PC-3 (cell line): ENCODE measurements at regions not wholly inside any gene's neighbourhood (a gene's known extent, or its start where the extent isn't known, plus 50 kb on each side); places are given as distances from the start of the nearest gene placed in this dataset.
A peak's percentile ranks its signal among the peaks of the same experiment; 100 is the strongest.

Experiments used
- ATAC-seq: fragments of 200-7000 bp; cut with Tn5 transposase; 2 replicates; pipeline ENCODE4 v1.9.1; 2020; ENCODE audit warnings: mild to moderate bottlenecking, moderate library complexity
- BruUV-seq: library from RNA; stranded (reverse); fragments of 400-500 nt; replicated peaks from 2 replicates; lab custom pipeline; 2021; lab: Mats Ljungman, UMichigan
- CTCF ChIA-PET: fragments of 300-600 bp; sonication (Branson Sonifier 250); formaldehyde crosslinking; loops from one replicate; lab custom pipeline; 2022; ENCODE audit warnings: antibody characterized with exemption; lab: Charles Lee
- POLR2A ChIA-PET: fragments of 300-600 bp; sonication (Branson Sonifier 250); formaldehyde crosslinking; loops from one replicate; lab custom pipeline; 2022; ENCODE audit warnings: antibody characterized with exemption; ENCODE audit not compliant: unreplicated experiment; lab: Charles Lee
- DNase-seq: peaks from one replicate; pipeline ENCODE4 v3.0.0-alpha.2; 2015
- H2AFZ ChIP-seq: fragments of 300-600 bp; sonication (generic); 2 replicates; pipeline ENCODE4 v1.6.0; 2016; ENCODE audit warnings: antibody characterized with exemption, low read length
- H3F3A ChIP-seq: fragments of 300-600 bp; sonication (generic); one replicate; pipeline ENCODE4 v1.6.0; 2017; ENCODE audit warnings: antibody characterized with exemption, low read length, control low read depth, mild to moderate bottlenecking; ENCODE audit not compliant: unreplicated experiment
- H3K27ac ChIP-seq: fragments of 300-600 bp; sonication (generic); 2 replicates; pipeline ENCODE4 v1.5.1; 2016; ENCODE audit warnings: mild to moderate bottlenecking, low read length
- H3K27me3 ChIP-seq: fragments of 300-600 bp; sonication (generic); 2 replicates; pipeline ENCODE4 v1.6.1; 2016; ENCODE audit warnings: low read length, mixed read lengths
- H3K36me3 ChIP-seq: fragments of 300-600 bp; sonication (generic); 2 replicates; pipeline ENCODE4 v1.6.1; 2016; ENCODE audit warnings: low read depth, mixed run types, low read length, mixed read lengths
- H3K4me1 ChIP-seq: fragments of 300-600 bp; sonication (generic); 2 replicates; pipeline ENCODE4 v1.5.1; 2016; ENCODE audit warnings: low read length; ENCODE audit not compliant: insufficient read depth
- H3K4me2 ChIP-seq: fragments of 300-600 bp; sonication (generic); 2 replicates; pipeline ENCODE4 v1.6.0; 2016; ENCODE audit warnings: low read length
- H3K4me3 ChIP-seq: fragments of 300-600 bp; sonication (generic); 2 replicates; pipeline ENCODE4 v1.5.1; 2016; ENCODE audit warnings: mild to moderate bottlenecking, low read length, mixed read lengths
- H3K79me2 ChIP-seq: fragments of 300-600 bp; sonication (generic); 2 replicates; pipeline ENCODE4 v1.6.1; 2017; ENCODE audit warnings: low read length, mixed read lengths
- H3K9ac ChIP-seq: fragments of 300-600 bp; sonication (generic); 2 replicates; pipeline ENCODE4 v1.6.0; 2016; ENCODE audit warnings: mild to moderate bottlenecking, low read length
- H3K9me2 ChIP-seq: fragments of 300-600 bp; sonication (generic); replicated peaks from 2 replicates; pipeline ENCODE4 v1.6.1; 2016; ENCODE audit warnings: mixed run types, low read length, mixed read lengths
- H3K9me3 ChIP-seq: fragments of 300-600 bp; sonication (generic); 2 replicates; pipeline ENCODE4 v1.6.1; 2016; ENCODE audit warnings: low read length, mixed read lengths
- H4K20me1 ChIP-seq: fragments of 300-600 bp; sonication (generic); 2 replicates; pipeline ENCODE4 v1.6.1; 2016; ENCODE audit warnings: low read length, mixed read lengths
- CTCF ChIP-seq: fragments of 300-600 bp; sonication (generic); conservative IDR thresholded peaks from 2 replicates; pipeline ENCODE4 v1.5.1; 2017; ENCODE audit warnings: antibody characterized with exemption, low read depth, mild to moderate bottlenecking, low read length
- EZH2 ChIP-seq: fragments of 300-600 bp; sonication (generic); IDR thresholded peaks from one replicate; pipeline ENCODE4 v1.6.1; 2017; ENCODE audit warnings: antibody characterized with exemption, mild to moderate bottlenecking, low read length; ENCODE audit not compliant: unreplicated experiment
- EZH2phosphoT487 ChIP-seq: fragments of 300-600 bp; sonication (generic); IDR thresholded peaks from 2 replicates; pipeline ENCODE4 v1.6.1; 2018; ENCODE audit warnings: mild to moderate bottlenecking, antibody characterized with exemption, low read length, borderline replicate concordance
- intact Hi-C: fragments of 100-400 bp; cut with micrococcal nuclease; formaldehyde crosslinking; loops from 2 replicates; pipeline ENCODE4 v1.9.0; 2023

DNA sequence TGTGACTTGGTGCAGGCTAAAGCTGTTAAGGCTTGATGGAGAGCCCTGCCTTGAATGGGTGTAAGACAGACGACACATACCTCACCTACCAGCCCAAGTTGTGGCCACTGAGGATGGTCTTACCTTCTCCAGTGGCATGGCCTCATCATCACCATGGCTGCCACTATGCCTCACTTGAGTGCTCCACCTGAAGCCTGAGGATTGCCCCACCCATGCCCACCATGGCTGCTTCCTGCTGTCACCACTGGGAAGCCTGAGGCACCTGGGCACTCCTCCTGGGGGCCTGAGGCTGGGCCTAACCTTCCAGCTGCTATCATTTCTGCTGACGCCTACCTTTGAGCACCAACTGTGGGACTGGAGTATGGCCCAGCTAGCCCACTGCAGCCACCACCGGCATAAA, 1605.7 kb upstream of the FLRT2 start:
- Histone ChIP-seq H3F3A (no peaks in the 10 kb centered on the region), H3K79me2 (no peaks in the 10 kb centered on the region), H3K9me3 (peaks cover 19% of the 10 kb centered on the region; the same call in 1 of the 2 replicates), H3K9ac (no peak overlapping the region), H3K27ac (no peak overlapping the region), H3K4me3 (no peak overlapping the region), H3K9me2 (no peaks in the 10 kb centered on the region), H3K4me1 (no peaks in the 10 kb centered on the region), H2AFZ (no peak overlapping the region), H4K20me1 (no peaks in the 10 kb centered on the region), H3K27me3 (no peaks in the 10 kb centered on the region), H3K4me2 (no peak overlapping the region), H3K36me3 (no peaks in the 10 kb centered on the region)
- no peak for ATAC-seq
- intact Hi-C loops: no loop called here
- DNase-seq: no peak
- no TSS peak for BruUV-seq
- TF ChIP-seq EZH2phosphoT487 (no peak), EZH2 (no peak), CTCF (no peak)
- CTCF ChIA-PET: no interaction called here
- POLR2A ChIA-PET: no interaction called here

GRCh38 chr14:83940253-83940652, 1589.7 kb upstream of the FLRT2 start:
- ATAC-seq: no peak
- Histone ChIP-seq H3K9me3 (peaks cover 4% of the 10 kb centered on the region; the same call in 1 of the 2 replicates), H3K4me1 (no peaks in the 10 kb centered on the region), H3K36me3 (no peaks in the 10 kb centered on the region), H3K79me2 (no peaks in the 10 kb centered on the region), H3K27me3 (no peaks in the 10 kb centered on the region), H3K4me3 (no peak overlapping the region), H2AFZ (no peak overlapping the region), H3F3A (no peaks in the 10 kb centered on the region), H3K4me2 (no peak overlapping the region), H3K9me2 (no peaks in the 10 kb centered on the region), H3K9ac (no peak overlapping the region), H4K20me1 (no peaks in the 10 kb centered on the region), H3K27ac (no peak overlapping the region)
- intact Hi-C loops: no loop called here
- TF ChIP-seq EZH2phosphoT487 (no peak), CTCF (no peak), EZH2 (no peak)
- no peak for DNase-seq
- ChIA-PET POLR2A (no interaction called here), CTCF (no interaction called here)
- BruUV-seq: no TSS peak

DNA sequence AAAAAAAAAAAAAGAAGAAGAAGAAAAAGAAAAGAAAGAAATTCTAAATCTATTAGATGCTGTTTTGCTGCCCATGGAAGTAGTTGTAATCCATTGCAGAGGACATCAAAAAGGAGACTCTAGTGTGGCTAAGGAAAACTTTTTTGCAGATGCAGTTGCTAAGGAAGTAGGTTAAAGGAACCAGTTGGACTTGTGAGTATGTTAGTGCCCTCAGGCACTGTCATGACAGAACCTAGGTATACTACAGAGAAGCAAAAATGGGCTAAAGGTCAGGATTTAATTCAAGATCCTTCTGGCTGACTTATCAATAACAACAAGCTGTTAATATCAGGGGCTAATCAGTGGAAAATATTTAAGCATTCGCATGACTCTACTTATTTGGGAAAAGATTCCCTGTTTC, 1571.6 kb upstream of the FLRT2 start:
- H3K27ac ChIP-seq: no peak overlapping the region
- TF ChIP-seq EZH2: no peak
- TF ChIP-seq EZH2phosphoT487: no peak
- TF ChIP-seq CTCF: no peak
- H3K79me2 ChIP-seq: no peaks in the 10 kb centered on the region
- BruUV-seq: no TSS peak
- no peak overlapping the region for H2AFZ ChIP-seq
- intact Hi-C loops: no loop called here
- H3K4me2 ChIP-seq: no peak overlapping the region
- no peaks in the 10 kb centered on the region for H3K36me3 ChIP-seq
- no peaks in the 10 kb centered on the region for H3K4me1 ChIP-seq
- POLR2A ChIA-PET: no interaction called here
- no peaks in the 10 kb centered on the region for H3K9me3 ChIP-seq
- ATAC-seq (no peak), DNase-seq (peak; percentile 5)
- CTCF ChIA-PET: no interaction called here
- H3K27me3 ChIP-seq: no peaks in the 10 kb centered on the region
- no peaks in the 10 kb centered on the region for H4K20me1 ChIP-seq
- H3K9me2 ChIP-seq: no peaks in the 10 kb centered on the region
- no peak overlapping the region for H3K9ac ChIP-seq
- H3F3A ChIP-seq: no peaks in the 10 kb centered on the region
- H3K4me3 ChIP-seq: no peak overlapping the region
